Neural cell (in vitro differentiated cells): ENCODE measurements at regions not wholly inside any gene's neighbourhood (a gene's known extent, or its start where the extent isn't known, plus 50 kb on each side); places are given as distances from the start of the nearest gene placed in this dataset.

Experiments used
- H2AFZ ChIP-seq: fragments of 200-600, 300-800 bp; sonication (generic), shearing (Covaris generic); 2 replicates; pipeline ENCODE4 v1.6.0; 2014; ENCODE audit warnings: low read depth, mild to moderate bottlenecking, antibody characterized with exemption, low read length, moderate library complexity
- H3F3A ChIP-seq: fragments of 200-600 bp; shearing (Covaris generic); 2 replicates; pipeline ENCODE4 v1.6.1; 2016; ENCODE audit warnings: mild to moderate bottlenecking, moderate library complexity, mixed read lengths, antibody characterized with exemption, low read length; ENCODE audit not compliant: insufficient read depth, poor library complexity, severe bottlenecking
- H3K27ac ChIP-seq: fragments of 200-600, 300-800 bp; sonication (generic), shearing (Covaris generic); 2 replicates; pipeline ENCODE4 v1.5.1; 2014; ENCODE audit warnings: mild to moderate bottlenecking, low read length, moderate library complexity
- H3K27me3 ChIP-seq: fragments of 300-800, 200-600 bp; sonication (generic), shearing (Covaris generic); 2 replicates; pipeline ENCODE4 v1.6.0; 2014; ENCODE audit warnings: mild to moderate bottlenecking, low read depth, low read length, moderate library complexity; ENCODE audit not compliant: insufficient read depth
- H3K36me3 ChIP-seq: fragments of 300-800, 200-600 bp; sonication (generic), shearing (Covaris generic); 2 replicates; pipeline ENCODE4 v1.5.1; 2014; ENCODE audit warnings: mild to moderate bottlenecking, antibody characterized with exemption, low read length, moderate library complexity; ENCODE audit not compliant: insufficient read depth
- H3K4me2 ChIP-seq: fragments of 300-800, 200-600 bp; sonication (generic), shearing (Covaris generic); 2 replicates; pipeline ENCODE4 v1.6.0; 2014; ENCODE audit warnings: mild to moderate bottlenecking, low read length
- H3K4me3 ChIP-seq: fragments of 300-800, 200-600 bp; sonication (generic), shearing (Covaris generic); 2 replicates; pipeline ENCODE4 v1.5.1; 2014; ENCODE audit warnings: mild to moderate bottlenecking, low read length, moderate library complexity
- H3K79me2 ChIP-seq: fragments of 200-600 bp; shearing (Covaris generic); replicated peaks from 2 replicates; pipeline ENCODE4 v1.6.0; 2014; ENCODE audit warnings: mild to moderate bottlenecking, low read length, moderate library complexity; ENCODE audit not compliant: insufficient read depth
- H3K9ac ChIP-seq: fragments of 300-800, 200-600 bp; sonication (generic), shearing (Covaris generic); 2 replicates; pipeline ENCODE4 v1.6.1; 2016; ENCODE audit warnings: mild to moderate bottlenecking, low read length, mixed read lengths
- H3K9me2 ChIP-seq: fragments of 200-600 bp; shearing (Covaris generic); 2 replicates; pipeline ENCODE4 v1.6.1; 2016; ENCODE audit warnings: mild to moderate bottlenecking, low read length, mixed read lengths; ENCODE audit not compliant: insufficient read depth
- H3K9me3 ChIP-seq: fragments of 200-600, 300-800 bp; sonication (generic), shearing (Covaris generic); 2 replicates; pipeline ENCODE4 v1.6.1; 2016; ENCODE audit warnings: mild to moderate bottlenecking, mixed run types, low read length, moderate library complexity, mixed read lengths
- H4K20me1 ChIP-seq: fragments of 200-600 bp; shearing (Covaris generic); 2 replicates; pipeline ENCODE4 v1.6.1; 2016; ENCODE audit warnings: mild to moderate bottlenecking, mixed run types; ENCODE audit not compliant: insufficient read depth
- CTCF ChIP-seq: fragments of 450-650 bp; IDR thresholded peaks from 2 replicates; pipeline ENCODE4 v1.5.1; 2014; ENCODE audit warnings: antibody characterized with exemption, mild to moderate bottlenecking, moderate library complexity; ENCODE audit not compliant: poor library complexity, severe bottlenecking
- EP300 ChIP-seq: fragments of 450-650 bp; conservative IDR thresholded peaks from 2 replicates; pipeline ENCODE4 v1.6.1; 2014; ENCODE audit warnings: antibody characterized with exemption, mild to moderate bottlenecking, moderate library complexity; ENCODE audit not compliant: poor library complexity, severe bottlenecking
- EZH2 ChIP-seq: fragments of 200-600, 300-800 bp; shearing (Covaris generic), sonication (generic); IDR thresholded peaks from 2 replicates; pipeline ENCODE4 v1.6.1; 2014; ENCODE audit warnings: antibody characterized with exemption, low read length, borderline replicate concordance, mild to moderate bottlenecking; ENCODE audit not compliant: insufficient read depth, poor library complexity, severe bottlenecking
- MXI1 ChIP-seq: fragments of 450-650 bp; conservative IDR thresholded peaks from 2 replicates; pipeline ENCODE4 v1.6.1; 2014; ENCODE audit warnings: antibody characterized with exemption, mild to moderate bottlenecking; ENCODE audit not compliant: poor library complexity, severe bottlenecking
- POLR2AphosphoS5 ChIP-seq: IDR thresholded peaks from 2 replicates; pipeline ENCODE4 v1.6.1; 2012
- RAD21 ChIP-seq: fragments of 450-650 bp; conservative IDR thresholded peaks from 2 replicates; pipeline ENCODE4 v1.6.1; 2014; ENCODE audit warnings: antibody characterized with exemption, mild to moderate bottlenecking, moderate library complexity
- REST ChIP-seq: IDR thresholded peaks from 2 replicates; pipeline ENCODE4 v1.6.1; 2012; ENCODE audit warnings: borderline replicate concordance
- SMC3 ChIP-seq: fragments of 450-650 bp; conservative IDR thresholded peaks from 2 replicates; pipeline ENCODE4 v1.6.1; 2014; ENCODE audit warnings: antibody characterized with exemption, mild to moderate bottlenecking, moderate library complexity; ENCODE audit not compliant: poor library complexity
- TAF1 ChIP-seq: IDR thresholded peaks from 2 replicates; pipeline ENCODE4 v1.6.1; 2012; ENCODE audit warnings: low read depth
- small RNA-seq, 3 experiments: library from RNA; depleted of rRNA; stranded (forward); fragments of <200 nt; gene quantifications; one replicate each; pipeline ENCODE3, GENCODE V24; 2012

DNA sequence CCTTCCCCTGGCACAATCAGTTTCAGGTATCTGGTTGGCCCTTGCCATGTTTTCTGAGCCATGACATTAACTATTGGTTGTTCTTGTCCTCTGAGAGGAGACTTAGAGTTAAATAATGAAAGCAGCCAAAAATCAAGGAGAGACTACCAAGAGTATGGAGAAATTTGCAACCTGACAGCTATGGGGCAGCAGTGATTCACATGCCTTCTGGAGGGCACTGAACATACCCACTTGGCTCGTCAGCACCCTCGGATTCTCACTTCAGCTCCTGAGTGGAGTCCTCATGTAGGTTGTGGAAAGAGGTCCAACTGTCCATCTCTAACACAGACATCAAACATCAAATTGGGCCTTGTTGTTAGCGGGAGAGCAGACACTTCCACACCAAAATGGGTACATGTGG, 265.6 kb downstream of the EBLN2 start:
- H3K9me3 ChIP-seq: no peaks in the 10 kb centered on the region

More for the DNA sequence above, 265.6 kb downstream of the EBLN2 start:
- Histone ChIP-seq H3K4me3 (no peak overlapping the region), H3K36me3 (no peaks in the 10 kb centered on the region), H3K9me2 (no peaks in the 10 kb centered on the region), H3F3A (no peaks in the 10 kb centered on the region), H3K27me3 (no peaks in the 10 kb centered on the region), H2AFZ (no peak overlapping the region), H3K79me2 (no peaks in the 10 kb centered on the region), H3K9ac (no peak overlapping the region), H3K27ac (no peak overlapping the region), H4K20me1 (no peaks in the 10 kb centered on the region), H3K4me2 (no peak overlapping the region)
- TF ChIP-seq EZH2 (no peak), RAD21 (no peak), EP300 (no peak), CTCF (no peak), MXI1 (no peak), REST (no peak), POLR2AphosphoS5 (no peak), SMC3 (no peak), TAF1 (no peak)

Small RNA genes in the stretch of these regions (small RNA-seq; reads per million reads assigned to genes)
- gene RNU6-1270P: 0 reads per million in 3 experiments
